HepG2 (cell line): ENCODE measurements at regions not wholly inside any gene's neighbourhood (a gene's known extent, or its start where the extent isn't known, plus 50 kb on each side); places are given as distances from the start of the nearest gene placed in this dataset.

Source experiments
- ATF7-NPFF ChIP-seq: sonication (generic); formaldehyde crosslinking; IDR thresholded peaks from 2 replicates; pipeline ENCODE4 v1.8.1; 2023; ENCODE audit warnings: mild to moderate bottlenecking, low read depth, missing genetic modification reagents, moderate library complexity
- CREM ChIP-seq, 2 experiments: sonication (generic) in 1 of 2; formaldehyde crosslinking in 1 of 2; IDR thresholded peaks; 2 replicates each; pipeline versions ENCODE4 v1.4.0 to v1.6.1; 2016 to 2020; ENCODE audit warnings: antibody characterized with exemption in 1 of 2, mild to moderate bottlenecking in 1 of 2, missing genetic modification reagents in 1 of 2
- JDP2 ChIP-seq: sonication (generic); formaldehyde crosslinking; IDR thresholded peaks from 2 replicates; pipeline ENCODE4 v1.8.1; 2022; ENCODE audit warnings: missing genetic modification reagents, borderline replicate concordance
- NKX3-1 ChIP-seq: sonication (generic); formaldehyde crosslinking; IDR thresholded peaks from 2 replicates; pipeline ENCODE4 v1.5.0; 2020; ENCODE audit warnings: missing genetic modification reagents
- NR2F6 ChIP-seq, 2 experiments: IDR thresholded peaks; 2 replicates each; pipeline ENCODE4 v1.6.1; 2016; ENCODE audit warnings: antibody characterized with exemption in 1 of 2, mild to moderate bottlenecking in 1 of 2
- PHF8 ChIP-seq: sonication (generic); formaldehyde crosslinking; IDR thresholded peaks from 2 replicates; pipeline ENCODE4 v1.5.0; 2020; ENCODE audit warnings: missing genetic modification reagents
- TP53 ChIP-seq: sonication (generic); formaldehyde crosslinking; conservative IDR thresholded peaks from 2 replicates; pipeline ENCODE4 v1.4.0; 2020; ENCODE audit warnings: missing genetic modification reagents
- ZNF460 ChIP-seq: sonication (generic); formaldehyde crosslinking; IDR thresholded peaks from 2 replicates; pipeline ENCODE4 v1.5.1; 2020; ENCODE audit warnings: missing genetic modification reagents, mild to moderate bottlenecking, borderline replicate concordance

DNA sequence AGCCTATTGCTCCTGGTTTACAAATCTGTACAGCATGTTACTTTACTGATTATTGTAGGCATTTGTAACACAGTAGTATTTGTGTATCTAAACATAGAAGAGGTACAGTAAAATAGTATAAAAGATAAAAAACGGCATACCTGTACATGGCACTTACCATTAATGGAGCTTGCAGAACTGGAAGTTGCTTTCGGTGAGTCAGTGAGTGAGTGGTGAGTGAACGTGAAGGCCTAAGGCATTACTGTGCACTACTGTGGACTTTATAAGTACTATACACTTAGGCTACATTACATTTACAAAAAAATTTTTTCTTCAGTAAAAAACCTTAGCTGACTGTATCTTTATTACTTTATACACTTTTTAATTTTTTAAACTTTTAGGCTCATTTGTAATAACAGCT, 90.9 kb downstream of the RAP2B start:
- TF ChIP-seq NR2F6 (IDR thresholded peaks at IDR 0.05) (no peak), NR2F6 (CRISPR knock-in tag; IDR thresholded peaks at IDR 0.05) (no peak), ATF7-NPFF (no peak), PHF8 (no peak), TP53 (CRISPR knock-in tag) (no peak), NKX3-1 (no peak), ZNF460 (CRISPR knock-in tag) (no peak), CREM (IDR thresholded peaks at IDR 0.05) (no peak), CREM (CRISPR knock-in tag; IDR thresholded peaks at IDR 0.05) (no peak), JDP2 (CRISPR knock-in tag) (no peak)
